ENCODE measurements at regions not wholly inside any gene's neighbourhood (a gene's known extent, or its start where the extent isn't known, plus 50 kb on each side); places are given as distances from the start of the nearest gene placed in this dataset.
A peak's percentile ranks its signal among the peaks of the same experiment; 100 is the strongest.

DNA sequence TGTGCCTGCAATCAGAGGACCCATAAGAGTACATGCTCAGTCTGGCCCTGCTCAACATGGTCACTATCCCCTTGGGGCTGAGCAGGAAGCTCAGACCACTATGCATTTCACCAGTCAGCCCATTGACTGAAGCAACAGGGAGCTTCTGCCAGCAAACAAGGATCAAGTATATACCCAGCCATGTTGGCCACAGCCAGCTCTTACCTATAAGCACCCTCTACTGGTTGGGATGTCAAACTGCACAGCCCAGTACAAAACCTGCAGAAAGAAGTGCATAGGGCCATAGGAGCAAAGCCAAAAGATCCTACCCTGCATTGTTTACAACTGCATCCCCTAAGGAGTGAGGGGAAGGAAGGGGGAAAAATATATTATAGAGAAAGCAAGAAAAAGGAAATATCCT, 214.4 kb upstream of the CPEB2 start:
- DNase-seq (ENCODE audit: low read depth): no peak

DNA sequence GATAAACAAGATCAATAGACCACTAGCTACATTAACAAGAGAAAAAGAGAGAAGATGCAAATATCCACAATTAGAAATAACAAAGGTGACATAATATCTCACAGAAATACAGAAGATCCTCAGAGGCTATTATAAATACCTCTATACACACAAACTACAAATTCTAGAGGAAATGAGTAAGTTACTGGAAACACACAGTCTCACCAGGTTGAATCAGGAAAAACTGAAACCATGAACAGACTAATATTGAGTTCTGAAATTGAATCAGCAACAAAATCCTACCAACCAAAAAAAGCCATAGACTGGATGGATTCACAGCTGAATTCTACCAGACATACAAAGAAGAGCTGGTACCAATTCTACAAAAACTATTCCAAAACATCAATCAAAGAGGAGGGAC, 211.8 kb upstream of the CPEB2 start:
- no peak for DNase-seq (ENCODE audit: low read depth)

- DNase-seq (ENCODE audit: low read depth): no peak
These were observed 209.5 kb upstream of the CPEB2 start for GRCh38 chr4:14792702-14793227.

- DNase-seq (ENCODE audit: low read depth): no peak
These were observed 201.3 kb upstream of the CPEB2 start for GRCh38 chr4:14800977-14801376.

DNA sequence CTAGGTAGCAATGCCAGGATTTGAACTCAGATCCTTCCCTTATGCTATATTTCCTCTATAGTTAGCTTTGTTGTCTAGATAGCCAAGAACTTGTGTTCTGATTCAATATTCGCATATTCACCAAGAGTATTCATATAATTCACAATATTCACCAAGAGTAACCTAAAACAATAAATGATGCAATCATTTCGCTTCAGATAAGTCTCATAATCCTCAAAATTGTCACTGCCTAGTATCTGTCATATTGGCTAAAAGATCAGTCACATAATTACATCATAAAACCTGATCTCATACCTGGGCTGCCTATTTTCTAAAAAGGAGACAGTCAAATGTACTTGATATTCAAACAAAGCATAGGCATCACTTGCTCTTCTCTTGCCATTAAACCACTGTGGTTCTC, 199.7 kb upstream of the CPEB2 start:
- no peak for DNase-seq (ENCODE audit: low read depth)

DNA sequence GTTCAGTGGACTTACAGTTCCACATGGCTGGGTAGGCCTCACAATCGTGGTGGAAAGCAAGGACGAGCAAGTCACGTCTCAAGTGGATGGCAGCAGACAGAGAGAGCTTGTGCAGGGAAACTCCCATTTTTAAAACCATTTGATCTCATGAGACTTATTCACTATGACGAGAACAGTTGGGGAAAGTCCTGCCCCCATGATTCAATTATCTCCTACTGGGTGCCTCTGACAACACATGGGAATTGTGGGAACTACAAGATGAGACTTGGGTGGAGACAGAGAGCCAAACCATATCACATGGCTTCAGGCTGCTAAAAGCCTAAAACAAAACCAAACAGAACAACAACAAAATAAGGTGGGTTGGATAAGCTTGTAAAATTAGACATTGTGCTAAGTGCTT, 194.4 kb upstream of the CPEB2 start:
- no peak for DNase-seq (ENCODE audit: low read depth)

DNA sequence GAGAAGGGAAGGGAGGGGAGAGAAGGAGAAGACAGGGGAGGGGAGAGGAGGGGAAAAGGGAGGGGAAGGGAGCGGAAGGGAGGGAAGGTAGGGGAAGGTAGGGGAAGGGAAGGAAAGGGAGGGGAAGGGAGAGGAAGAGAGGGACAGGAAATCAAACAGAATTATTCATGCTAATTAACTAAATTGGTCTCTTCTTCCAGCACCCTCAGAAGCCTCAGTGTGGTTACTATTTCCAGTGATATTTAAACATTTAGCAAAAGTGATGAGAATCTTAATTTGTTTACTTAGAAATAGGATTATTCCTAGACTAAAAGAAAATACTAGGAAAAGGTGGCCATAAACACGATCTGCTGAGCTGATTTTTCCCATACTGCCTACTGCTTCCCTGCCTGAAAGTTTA, 193.1 kb upstream of the CPEB2 start:
- DNase-seq (ENCODE audit: low read depth): no peak

- no peak for DNase-seq (ENCODE audit: low read depth)
These were observed 192.2 kb upstream of the CPEB2 start for GRCh38 chr4:14810121-14810520.

GRCh38 chr4:14810568-14810967, 191.7 kb upstream of the CPEB2 start:
- no peak for DNase-seq (ENCODE audit: low read depth)

DNA sequence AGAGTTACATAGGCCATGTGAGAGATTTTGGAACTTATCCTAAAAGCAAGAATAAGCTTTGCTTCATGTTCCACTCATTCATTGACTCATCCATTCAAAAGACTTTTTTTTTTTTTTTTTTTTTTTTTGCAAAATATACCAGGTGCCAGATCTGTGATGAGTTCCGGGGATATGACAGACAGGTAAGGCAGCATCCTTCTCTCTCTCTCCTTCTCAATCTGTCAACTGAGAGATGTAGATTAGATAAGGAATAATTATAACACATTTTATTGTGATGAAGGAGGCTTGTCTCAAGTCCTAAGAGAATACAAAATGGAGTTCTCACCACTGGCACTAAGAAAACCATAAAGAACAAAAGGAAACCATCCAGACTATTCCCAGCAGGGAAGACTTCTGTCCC, 190.2 kb upstream of the CPEB2 start:
- DNase-seq (ENCODE audit: low read depth): no peak

DNA sequence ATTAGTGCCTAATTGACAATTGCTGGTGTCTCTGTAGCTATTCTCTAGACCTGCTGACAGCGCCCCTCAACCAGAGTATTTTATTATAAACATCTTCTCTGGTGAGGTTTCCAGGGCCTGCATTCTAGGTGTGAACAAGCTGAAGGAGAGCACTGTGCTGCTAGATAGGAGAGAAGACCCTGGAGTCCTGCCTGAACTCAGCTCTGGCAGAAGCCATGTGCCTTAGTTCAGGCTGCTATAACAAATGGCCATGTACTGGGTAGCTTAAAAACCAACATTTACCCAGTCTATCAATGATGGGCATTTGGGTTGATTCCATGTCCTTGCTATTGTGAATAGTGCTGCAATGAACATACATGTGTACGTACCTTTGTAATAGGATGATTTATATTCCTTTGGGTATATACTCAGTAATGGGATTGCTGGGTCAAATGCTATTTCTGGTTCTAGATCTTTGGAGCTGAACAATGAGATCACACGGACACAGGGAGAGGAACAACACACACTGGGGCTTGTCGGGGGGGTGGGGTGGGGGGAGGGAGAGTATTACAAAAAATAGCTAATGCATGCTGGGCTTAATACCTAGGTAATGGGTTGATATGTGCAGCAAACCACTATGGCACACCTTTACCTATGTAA, 185.5 kb upstream of the CPEB2 start:
- no peak for DNase-seq (ENCODE audit: low read depth)

- DNase-seq (ENCODE audit: low read depth): no peak
These were observed 178.1 kb upstream of the CPEB2 start for GRCh38 chr4:14824189-14824588.

- no peak for DNase-seq (ENCODE audit: low read depth)
These were observed 175.2 kb upstream of the CPEB2 start for GRCh38 chr4:14827111-14827510.

DNA sequence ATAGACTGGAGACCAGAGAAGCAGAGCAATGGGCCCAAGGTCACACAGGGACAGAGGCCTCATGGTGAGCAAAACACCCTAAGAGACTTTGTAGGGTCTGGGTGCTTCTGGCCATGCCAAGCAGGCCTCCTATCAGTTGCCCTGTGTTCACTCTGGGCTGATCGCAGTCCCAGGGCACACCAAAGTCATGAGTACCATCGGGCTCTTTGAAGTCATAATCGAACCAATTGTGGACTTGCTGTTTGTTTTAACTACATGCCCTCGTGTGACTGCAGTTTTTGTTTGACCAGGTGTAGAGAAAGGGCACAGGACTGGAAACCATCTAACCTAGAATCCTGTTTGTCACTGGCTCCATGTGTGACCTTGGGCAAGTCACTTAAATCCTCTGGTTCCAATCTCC, 172.5 kb upstream of the CPEB2 start:
- no peak for DNase-seq (ENCODE audit: low read depth)

DNA sequence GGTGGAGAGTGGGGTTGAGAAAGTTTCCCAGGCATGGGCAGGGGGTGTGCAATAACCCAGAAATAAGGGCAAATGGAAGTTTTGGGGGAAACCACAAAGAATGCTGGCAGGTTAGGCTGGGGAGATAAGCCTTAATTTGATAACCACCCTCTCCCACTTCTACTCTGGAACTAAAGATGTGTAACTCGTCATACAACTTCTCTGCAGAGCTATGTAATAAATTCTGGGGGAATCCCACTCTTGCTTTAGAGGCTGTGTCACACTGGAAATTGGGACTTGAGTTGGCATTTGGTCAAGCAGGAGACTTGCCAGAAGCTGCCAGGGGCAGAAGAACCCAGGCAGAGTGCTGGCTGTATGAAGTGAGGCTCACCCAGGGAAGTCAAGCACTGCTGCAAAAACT, 170.9 kb upstream of the CPEB2 start:
- no peak for DNase-seq (ENCODE audit: low read depth)

DNA sequence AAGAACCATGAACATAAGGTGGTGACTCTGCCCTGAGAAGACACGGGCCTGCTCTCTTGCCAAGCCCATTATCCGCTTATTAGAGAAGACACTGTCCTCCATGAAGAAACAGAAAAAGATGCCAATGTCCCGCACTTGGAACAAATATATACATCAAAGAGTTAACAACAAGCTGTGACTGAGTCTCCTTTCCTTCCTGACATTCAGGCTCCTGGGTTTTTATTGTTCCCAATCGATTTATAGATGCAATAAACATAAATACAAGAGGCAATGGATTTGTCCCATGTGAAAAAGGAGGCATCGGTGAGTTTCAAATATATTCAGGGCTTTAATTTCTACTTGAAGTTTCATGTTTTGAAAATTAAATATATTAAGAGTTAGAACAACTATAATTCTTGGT, 169.2 kb upstream of the CPEB2 start:
- DNase-seq (ENCODE audit: low read depth): no peak

DNA sequence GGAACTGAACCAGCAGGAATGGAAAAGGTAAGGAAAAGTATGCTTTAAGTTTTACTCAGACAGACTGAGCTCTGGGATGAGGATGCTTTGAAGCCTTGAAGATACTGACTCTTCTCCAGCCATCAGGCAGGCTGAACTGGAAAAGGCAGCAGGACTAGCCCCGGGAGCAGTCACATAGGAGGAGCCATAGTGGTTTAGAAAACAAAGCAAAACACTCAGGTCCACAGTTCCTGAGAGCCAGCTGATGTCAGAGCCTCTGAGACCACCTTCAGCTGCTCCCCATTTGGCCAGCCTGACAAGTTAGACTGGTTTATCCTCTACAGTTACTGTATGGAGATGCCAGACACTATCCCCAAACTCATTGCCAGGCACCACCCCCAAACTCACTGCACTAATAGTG, 167.9 kb upstream of the CPEB2 start:
- no peak for DNase-seq (ENCODE audit: low read depth)

DNA sequence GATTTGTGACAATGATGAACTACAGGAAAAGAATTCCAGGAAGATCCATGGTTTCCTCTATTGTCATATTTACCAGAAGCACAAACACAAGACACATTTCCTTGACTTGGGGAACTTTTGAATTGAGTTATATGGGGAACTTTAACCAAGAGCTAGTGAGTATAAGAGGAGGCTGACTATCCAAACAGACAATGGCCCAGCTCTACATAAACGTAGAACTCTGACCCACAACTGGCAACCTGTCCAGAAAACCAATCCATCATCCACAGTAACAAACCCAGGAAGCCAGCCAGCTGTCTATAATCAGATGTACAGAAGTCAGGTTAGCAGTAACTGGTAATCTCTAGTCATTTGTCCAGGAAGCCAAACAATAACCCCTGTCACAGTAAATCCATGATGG, 167.0 kb upstream of the CPEB2 start:
- DNase-seq (ENCODE audit: low read depth): no peak

- DNase-seq (ENCODE audit: low read depth): no peak
These were observed 166.4 kb upstream of the CPEB2 start for GRCh38 chr4:14835708-14836425.

GRCh38 chr4:14837860-14838259, 164.4 kb upstream of the CPEB2 start:
- no peak for DNase-seq (ENCODE audit: low read depth)

DNA sequence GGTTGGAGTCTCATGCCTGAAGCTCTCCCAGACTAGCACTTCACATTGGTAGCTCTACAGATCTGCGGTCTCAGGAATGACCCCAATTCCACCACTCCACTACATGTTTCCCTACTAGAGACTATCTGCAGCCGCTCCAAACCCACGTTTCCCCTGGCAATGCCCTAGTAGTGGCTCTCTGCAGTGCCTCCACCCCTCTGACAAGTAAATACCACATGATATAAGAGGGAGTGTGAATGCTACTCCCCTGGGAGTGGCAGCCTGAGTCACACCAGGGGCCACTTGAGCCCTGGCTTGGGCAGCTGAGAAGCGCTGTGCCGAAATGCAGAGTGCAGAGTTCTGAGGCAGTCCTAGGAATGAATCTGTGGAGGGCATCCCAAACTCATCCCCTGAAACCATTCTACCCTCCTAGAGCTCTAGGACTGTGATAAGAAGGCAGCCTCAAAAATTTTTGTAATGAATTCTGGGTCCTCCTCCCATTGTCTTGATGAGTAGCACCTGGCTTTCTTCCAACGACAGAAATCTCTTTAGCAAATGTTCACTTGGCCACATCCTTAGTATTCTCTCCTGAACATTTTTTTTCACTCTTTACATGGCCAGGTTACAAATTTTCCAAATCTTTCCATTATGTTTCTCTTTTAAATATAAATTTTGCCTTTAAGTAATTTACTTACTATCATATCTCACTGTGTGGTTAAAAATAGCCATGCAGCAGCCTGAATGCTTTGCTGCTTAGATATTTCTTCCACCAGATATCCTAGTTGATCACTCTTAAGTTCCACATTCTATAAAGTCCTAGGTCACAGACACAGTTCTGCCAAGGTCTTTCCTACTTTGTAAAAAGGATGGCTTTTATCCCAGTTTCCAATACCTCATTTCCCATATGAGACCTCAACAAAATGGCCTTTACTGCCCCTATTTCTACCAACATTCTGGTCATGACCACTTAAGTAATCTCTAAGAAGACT, 160.2 kb upstream of the CPEB2 start:
- peak; percentile 39 for DNase-seq (ENCODE audit: low read depth)

- no peak for DNase-seq (ENCODE audit: low read depth)
These were observed 159.2 kb upstream of the CPEB2 start for GRCh38 chr4:14842964-14843630.
